NCI-H1048 (cell line): ENCODE measurements at regions not wholly inside any gene's neighbourhood (a gene's known extent, or its start where the extent isn't known, plus 50 kb on each side); places are given as distances from the start of the nearest gene placed in this dataset.

Experiments
- DNase-seq: peaks from one replicate; lab custom pipeline; 2025; lab: John Stamatoyannopoulos, UW

DNA sequence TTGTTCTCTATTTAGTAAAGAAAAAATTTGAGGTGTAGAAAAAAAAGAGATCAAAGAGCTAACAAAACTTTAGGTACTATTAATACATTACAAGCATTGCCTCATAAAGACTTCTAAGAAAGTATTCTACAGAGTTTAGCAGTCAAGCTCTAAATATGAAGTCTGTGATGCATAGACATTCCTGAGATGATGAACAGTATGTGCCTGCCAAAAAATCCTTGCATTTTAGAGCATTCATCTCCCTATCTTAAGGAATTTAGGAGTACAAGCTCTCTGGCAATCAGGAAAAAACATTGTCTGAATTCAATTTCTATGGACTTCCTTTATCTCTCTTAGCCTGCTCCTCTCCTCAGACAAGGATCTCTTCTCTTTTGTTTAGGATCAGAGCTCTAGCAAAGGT is 202.6 kb upstream of the LRFN5 start:
- DNase-seq = no peak

DNA sequence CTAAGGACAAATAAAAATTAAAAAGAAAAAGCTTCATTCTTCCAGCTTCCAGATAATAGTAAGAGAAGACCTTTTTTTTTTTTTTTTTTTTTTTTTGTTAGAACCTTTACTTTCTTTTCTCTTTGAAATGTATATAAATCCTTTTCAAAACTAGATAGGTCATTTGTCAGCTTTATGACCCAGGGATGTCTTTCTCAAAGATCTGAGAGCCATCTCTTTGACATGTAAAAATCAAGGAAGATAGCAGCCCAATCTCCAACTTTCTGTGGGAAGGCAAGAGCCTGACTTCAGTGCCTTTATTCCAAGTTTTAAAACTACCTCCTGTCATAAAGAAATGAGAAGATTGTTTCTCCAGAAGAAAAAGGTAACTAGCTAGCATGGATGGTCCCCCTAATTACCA is 203.3 kb upstream of the LRFN5 start:
- no peak for DNase-seq

DNA sequence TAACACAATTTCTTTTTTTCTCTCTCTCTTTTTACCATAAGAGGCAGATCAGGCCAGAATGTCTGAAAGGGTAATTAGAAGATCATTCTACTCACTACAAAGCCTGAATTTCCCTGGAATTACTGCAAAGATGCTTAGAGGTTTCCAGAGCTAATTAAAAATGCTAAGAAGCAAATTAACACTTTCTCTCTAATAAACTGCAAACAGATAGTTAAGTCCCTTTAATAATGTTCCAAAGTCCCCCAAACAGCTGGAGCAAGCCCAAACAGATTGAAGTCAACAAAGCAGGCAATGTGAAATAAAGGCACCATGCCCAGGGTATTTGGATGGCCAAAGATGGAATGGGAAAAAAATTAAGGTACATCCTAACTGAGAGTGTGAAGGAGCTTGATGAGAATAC is 208.8 kb upstream of the LRFN5 start:
- no peak for DNase-seq

DNA sequence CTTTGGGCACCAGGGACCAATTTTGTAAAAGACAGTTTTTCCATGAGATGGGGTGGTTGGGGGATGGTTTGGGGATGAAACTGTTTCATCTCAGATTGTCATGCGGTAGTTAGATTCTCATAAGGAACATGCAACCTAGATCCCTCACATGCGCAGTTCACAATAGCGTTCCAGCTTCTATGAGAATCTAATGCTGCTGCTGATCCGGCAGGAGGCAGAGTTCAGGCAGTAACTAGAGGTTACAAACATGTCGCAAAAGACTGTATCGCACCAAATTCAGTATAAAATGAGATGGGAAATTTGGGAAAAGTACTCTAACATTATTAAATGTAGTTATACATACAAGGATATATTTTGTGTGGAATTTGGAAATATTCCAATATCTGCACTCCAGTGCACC is 213.2 kb upstream of the LRFN5 start:
- no peak for DNase-seq

DNA sequence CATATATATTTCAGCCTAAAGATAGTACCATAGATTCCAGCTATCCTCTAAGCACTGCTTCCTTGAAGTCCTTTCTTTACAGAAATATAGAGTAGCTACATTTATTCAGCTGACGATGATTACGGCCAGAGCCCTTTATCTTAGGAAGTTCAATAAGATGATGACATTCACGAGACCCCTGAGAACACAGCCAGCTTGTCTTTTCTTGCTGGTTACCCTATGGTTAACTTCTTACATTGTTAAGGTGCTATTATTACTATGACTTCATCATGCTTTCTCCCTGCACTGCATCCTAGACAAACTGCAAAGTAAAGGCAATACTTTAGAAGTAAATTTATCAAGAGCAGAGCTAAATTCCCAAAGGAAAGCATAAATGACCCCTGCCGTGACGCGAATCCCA is 214.4 kb upstream of the LRFN5 start:
- DNase-seq = no peak

DNA sequence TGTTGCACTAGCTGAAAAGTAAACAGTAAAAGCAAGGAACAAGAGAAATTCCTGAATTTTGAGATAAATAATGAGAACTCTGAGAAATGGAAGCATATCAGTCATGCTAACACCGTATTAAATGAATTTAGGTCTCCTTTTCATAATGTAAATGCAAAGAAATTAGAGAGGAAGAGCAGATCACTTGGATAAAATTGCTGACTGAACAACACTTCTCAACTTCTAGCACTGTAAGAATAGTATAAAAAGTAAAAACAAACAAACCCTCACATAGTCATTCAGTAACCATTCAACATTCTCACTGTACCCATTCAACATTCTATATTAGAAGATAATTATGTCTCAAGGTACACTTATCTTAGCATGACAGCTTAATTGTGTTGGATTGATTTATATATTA is 217.3 kb upstream of the LRFN5 start:
- DNase-seq = no peak

DNA sequence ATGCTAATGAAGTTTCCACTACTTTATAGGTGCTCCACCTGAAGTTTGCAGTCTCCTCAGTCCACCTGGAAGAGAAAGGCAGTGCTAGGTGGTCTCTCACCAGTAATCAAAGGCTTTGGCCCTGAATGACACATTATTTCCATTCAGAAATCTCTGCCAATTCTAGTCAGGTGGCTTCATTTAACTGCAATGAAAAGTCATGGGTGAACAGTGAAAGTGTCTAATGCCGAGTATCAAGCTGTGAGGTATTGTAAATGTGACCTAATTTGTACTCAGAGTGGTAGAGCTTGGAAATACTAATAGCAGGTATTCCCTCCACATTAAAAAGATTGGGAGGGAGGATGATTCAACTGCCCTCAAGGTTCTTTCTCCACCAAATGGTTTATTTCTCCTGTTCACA is 220.9 kb upstream of the LRFN5 start:
- DNase-seq = no peak

DNA sequence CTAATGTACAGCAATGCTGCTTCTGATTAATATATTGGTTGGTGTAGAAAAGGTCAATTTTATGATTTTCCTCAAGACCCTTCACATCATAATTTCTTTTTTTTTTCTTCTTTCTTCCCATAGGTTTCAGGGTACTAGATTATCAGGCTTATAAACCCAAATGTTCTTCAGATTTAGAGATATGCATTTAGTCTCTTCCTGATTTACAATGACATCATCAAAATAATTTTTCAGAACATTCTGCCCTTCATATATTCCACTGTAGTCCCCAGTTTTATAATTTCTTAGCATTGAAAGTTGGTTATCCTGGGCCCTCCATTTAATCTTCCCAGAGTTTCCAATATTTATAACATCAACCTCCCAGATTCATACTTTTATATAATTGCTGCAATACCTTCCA is 226.7 kb upstream of the LRFN5 start:
- no peak for DNase-seq

DNA sequence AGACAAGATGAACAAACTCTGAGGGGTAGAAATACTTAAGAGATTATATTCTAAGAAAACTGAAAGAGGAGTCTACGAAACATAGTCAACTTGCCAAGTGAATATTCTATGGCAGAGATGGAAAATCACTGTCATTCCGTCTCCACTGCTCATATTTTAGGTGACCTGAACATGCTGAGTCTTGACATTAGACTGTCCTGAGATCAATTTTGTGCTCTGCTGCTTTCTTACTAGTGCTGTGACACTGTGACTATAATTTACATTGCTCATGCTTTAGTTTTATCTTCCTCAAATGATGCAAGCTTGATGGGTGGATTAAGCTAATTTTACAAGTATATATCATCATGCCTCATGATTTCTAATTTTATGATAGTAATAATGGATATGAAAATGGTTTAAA is 228.2 kb upstream of the LRFN5 start:
- DNase-seq = no peak

DNA sequence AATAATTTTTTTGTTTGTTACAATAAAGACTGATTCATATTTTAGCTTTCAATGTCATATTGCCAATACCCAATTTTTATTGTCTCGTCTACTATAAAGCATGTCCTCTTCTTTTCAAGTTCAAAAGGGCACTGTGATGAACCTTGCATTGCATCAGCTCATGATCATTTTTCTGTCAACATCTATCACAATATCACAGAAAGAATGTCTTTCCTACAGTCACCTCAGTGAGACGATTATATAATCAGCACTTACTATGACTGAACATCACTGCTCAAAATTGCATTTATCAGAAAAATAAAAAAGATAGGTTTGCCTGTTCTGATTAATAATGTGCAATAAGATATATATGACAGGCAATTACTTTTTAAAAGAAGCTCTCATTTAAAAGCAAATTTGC is 228.7 kb upstream of the LRFN5 start:
- no peak for DNase-seq

DNA sequence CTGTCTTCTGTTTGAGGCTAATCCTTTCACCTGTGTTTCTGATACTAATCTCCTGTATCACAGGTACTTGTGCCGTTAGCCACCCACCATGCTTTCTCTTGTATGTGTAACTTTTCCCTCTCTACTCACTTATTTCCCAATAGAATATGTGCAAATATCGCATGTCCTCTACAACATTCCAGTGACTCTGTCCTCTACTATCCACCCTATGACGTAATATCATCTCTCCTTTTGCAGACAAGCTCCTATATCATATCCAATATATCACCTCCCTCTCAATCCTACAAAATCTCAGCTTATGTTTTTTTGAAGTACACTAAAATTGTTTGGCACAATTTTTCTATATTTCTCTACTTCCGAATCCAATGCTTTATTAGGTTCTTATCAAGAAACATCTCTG is 232.6 kb upstream of the LRFN5 start:
- no peak for DNase-seq

DNA sequence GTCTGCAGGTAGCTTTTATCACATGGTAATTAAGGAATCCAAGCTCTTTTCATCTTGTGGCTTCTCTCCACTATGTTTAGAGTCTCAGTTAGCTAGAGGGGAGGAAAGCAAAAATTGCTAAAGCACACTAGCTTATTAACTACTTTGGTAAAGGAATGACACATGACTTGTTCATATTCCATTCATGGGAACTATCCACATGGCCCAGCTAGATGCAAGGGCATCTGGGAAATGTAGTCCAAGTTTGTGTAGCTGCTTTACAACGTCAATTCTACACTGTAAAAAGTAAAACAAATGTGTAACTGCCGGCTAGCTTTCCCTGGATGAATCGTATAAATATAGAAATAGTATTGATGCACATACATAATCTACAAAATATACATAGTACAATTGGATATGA is 244.5 kb upstream of the LRFN5 start:
- no peak for DNase-seq

DNA sequence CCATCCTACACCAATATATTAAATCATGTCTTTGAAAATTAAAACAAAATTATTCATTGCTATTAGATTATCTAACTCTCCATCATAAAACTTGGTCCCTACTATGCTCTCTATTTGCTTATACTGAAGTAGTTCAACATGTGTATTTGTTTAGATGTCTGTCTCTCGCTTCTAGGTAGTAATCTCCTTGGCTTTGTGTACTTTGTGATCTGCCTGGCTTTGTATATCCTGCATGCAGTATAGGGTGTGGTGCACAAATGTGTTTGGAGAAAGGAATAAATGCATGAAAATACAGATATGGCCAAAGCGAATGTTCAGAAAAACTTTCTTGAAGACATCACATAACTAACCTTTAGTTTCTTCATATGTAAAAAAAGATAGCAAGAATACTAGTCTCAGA is 246.6 kb upstream of the LRFN5 start:
- DNase-seq = no peak

DNA sequence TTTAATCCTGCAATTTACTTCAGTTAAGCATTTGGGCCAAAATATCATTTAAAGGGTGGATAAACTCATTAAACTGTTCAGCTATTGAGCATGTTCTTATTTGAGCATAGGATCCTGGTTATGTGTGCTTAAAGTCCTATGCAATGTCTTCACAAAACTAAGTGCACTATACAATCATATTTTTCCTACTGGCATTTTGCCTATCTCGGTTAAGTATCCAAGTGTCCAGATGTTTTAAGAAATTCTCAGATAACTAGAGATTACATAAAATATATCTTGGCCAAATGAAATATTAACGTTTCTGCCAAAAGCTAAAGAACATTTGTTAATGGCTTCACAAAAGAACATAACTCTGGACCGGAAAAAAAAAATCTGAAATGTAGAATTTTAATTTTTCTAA is 250.8 kb upstream of the LRFN5 start:
- no peak for DNase-seq

DNA sequence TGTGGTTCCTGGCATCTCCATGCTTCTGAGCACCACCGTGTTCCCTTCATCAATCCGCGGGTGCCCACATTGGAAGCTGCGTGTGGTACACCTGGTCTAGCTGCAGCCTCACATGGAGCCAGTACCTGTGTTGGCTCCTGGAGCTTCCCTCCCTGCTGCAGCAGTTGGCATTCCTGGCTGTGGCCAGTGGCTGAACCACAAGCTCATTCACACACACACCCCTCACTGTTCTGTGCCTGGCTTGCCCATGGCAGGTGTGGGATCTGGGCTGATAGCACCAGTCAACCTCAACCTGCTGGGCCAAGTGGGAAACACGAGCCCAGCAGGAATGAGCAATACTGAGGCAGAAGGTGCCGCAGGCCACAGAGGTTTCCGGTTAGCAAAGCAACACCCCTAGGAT is 256.2 kb upstream of the LRFN5 start:
- DNase-seq = no peak

DNA sequence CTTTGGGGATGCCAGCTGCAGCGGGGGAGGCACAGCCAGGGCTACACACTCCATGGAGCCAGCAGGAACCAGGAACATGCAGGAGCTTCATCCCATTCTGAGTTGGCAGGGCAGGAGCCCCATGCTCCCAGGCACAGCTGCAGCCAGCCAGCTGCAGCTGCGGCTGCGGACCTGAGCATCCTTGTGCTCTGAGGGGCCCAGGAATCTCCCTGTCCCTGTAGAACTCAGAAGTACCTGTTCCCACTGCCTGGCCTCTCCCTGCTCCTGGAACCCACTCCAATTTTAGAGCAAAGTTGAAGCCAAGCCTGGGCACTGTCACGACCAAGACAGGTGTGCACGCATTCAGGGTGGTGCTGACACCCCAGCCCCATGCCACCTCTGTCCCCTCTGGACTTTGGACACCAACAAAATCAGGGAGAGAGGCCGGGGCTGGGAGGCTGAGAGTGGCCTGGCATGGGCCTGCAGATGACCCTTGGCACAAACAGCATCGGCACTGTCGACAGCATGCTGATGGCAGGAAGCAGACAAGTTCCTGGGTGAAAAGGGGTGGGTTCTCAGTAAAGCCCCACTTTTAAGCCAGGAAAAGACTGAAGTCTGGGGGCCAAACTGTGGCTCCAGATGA is 257.3 kb upstream of the LRFN5 start:
- DNase-seq = no peak

DNA sequence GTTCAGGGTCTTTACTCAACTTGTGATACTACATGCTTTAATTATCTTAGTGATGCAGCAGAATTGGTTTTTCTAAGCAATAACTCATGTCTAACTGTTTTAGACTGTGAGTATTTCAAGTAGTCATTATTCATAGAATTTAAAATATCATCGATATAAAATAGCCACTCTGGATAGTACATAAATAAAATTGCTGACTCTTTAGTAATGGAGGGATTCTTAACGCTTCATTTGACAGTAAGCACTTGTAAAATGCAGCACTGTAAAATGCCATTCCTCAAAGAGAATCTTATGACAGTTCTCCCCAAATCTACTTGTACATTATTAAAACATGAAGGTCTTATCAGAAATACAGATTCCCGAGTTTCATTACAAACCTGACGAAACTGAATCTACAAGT is 262.8 kb upstream of the LRFN5 start:
- DNase-seq = no peak

DNA sequence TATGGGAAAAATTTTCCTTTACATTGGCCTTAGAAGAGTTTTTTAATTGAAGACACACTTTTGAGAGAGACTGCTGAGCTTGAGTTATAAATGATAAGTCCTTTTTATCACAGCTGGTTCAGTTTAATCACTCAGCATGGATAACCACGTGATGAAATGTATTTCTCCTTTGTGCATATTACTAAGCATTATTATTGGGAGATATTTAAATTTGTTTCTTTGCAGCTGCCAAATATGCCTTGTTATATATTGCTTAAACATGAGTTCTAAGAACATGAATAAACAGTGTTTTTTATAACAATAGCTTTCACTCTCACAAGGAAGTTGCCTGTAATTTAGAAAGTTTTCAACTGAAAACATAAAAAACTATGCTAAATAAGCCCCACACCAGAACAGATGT is 293.5 kb upstream of the LRFN5 start:
- no peak for DNase-seq

DNA sequence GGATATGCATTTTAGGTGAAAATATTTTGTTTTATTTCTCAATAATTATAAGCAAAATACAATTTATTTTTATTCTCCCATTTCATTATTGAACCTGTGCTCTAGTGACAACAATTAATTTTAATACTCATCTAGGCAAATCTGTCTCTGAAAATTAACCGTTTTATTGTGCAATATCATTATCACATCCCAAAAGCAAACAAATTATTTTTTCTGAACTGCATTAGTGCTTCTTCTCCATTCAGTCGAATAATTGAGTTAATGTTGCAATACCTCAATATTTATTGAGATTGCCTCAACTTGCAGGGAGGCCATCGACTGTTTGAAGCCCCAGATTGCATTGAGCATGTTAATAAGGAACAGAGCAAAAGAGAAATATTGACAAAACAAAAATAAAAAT is 303.2 kb upstream of the LRFN5 start:
- DNase-seq = no peak

DNA sequence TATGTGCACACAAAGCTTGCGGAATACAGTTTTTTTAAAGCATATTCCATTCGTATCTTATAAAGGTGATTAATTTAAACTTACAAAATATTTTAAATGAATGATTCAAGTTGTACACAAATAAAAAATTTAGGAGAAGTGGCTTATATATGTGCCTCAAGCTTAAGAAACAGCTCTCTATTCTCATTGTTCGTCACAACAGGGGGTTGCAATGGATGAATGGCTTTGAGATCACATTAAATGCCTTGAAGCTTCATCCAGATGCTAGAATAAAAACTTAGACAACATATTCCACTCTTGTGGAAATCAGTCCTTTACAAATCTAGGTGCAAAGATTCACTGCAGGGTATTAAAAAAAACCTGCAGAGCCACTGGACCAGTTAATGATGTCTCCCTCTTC is 303.9 kb upstream of the LRFN5 start:
- no peak for DNase-seq

DNA sequence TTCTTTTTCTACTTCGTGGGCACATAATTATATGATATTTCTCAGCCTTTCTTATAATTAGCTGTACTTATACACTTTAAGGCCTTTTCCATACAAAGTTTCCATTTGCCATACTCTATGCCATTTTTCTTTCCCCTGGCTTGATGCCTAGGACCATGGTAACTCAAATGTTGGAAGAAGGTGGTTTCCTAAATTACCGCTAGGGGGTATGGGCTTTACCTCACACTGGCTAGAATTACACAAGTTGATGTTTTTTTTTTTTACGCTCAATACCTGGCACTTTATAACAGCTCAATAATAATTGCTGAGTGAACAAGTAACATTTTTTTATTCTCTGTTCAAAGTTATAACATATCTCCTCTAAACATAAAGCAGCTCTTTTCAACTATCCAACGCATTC is 306.8 kb upstream of the LRFN5 start:
- no peak for DNase-seq

DNA sequence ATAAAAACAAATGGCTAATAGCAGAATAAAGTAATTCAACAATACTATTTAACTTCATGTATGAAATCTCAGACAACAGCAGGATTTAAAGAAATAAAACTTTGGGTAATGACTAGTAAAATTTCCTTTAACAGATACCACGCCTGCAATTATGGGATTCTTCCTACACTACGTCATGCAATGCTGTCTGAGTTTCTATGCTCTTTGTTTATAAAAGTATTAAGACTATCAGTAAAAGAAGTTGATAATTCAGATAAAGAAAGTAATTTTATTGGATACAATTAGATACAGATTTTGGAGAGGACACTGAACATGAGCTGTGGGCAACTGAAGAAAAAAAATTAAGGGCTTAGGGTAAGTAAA is 308.4 kb upstream of the LRFN5 start:
- DNase-seq = no peak

DNA sequence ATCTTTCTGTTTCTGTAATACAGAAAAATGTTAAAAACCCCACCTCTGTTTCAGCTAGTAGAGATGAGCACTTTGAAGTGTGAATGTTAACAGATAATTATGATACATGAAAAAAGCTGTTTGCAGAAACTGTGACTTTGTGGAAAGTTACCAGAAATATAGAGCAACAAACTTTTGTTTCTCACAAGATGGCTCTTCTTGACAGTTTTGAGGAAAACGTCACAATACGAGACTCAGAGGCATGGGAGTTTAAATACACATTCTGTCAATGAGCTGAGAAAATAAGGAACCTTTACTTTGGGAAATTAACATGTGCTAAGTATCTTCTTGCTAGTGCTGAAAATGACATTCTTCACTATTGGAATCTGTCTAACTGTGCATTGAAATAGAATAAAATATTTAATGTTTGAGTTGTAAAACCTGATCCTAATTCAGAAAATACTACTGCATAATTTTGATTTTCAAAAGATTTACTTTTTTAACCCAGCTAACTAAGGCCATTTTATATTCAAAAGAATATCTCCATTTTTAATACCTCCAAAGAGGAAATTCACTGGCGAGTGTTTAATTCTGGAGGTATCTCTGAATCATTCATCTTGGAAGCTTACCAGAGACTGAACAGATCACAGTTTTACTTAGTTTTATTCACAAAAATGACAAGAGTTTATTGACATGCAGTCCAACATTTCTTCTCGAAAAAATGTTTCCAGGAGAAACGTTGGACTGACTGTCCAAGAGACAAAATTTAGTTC is 308.9 kb upstream of the LRFN5 start:
- DNase-seq = no peak

DNA sequence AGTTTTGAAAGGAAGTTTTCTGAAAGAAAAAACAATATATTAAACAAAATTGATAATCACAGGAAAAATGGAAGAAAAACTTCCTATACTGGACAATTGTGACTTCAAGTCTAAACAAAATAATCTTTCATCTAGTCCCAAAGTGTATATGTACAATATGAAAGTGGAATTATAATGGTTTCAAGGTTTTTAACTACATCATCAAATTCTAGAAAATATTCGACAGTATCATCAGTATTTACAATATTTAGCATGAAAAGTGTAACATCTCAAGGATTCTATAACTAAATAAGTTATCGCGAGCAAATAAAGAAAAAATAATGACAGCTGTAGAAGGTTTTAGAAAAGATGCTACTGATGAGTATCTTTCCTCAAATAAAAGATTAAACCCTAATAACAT is 310.9 kb upstream of the LRFN5 start:
- DNase-seq = no peak
